ENCODE measurements at regions not wholly inside any gene's neighbourhood (a gene's known extent, or its start where the extent isn't known, plus 50 kb on each side); places are given as distances from the start of the nearest gene placed in this dataset.

DNA sequence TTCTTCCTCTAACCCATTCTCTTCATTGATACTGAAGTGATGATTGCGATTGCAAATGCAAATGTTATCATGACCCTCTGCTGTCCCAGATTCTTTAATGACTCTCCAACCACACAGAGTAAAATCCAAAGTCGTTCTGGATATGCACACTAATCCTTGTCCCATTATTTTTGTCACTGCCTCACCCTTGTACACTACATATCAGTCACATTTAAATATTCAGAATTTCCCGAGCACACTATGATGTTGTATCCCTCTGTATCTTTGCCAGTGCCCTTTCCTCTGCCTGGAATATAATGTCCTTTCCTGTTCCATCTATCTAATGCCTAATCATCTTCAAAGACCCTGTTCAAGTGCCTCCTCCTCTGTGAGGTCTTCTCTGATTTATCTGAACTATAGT lies 55.4 kb upstream of the MMP13 start:
- no peak for TF ChIP-seq EZH2 (IDR thresholded peaks at IDR 0.05; ENCODE audit: low read length, missing control alignments)
- no peak for TF ChIP-seq CTCF (conservative IDR thresholded peaks at IDR 0.05 in 1 of 2, IDR thresholded peaks at IDR 0.05 in 1 of 2; ENCODE audit: low read depth in 1 of 2, low read length in 2 of 2)

Measured in fibroblast of lung (primary cell).